Skin of body (tissue), 1 donor: ENCODE measurements at regions not wholly inside any gene's neighbourhood (a gene's known extent, or its start where the extent isn't known, plus 50 kb on each side); places are given as distances from the start of the nearest gene placed in this dataset.
"Not testable (repeated sequence)": the region's sequence is repeated elsewhere in the genome, so short reads cannot be mapped to it uniquely, and the experiment has no call there.

ENCODE experiments used
- DNase-seq: peaks from one replicate; lab custom pipeline; 2025; lab: John Stamatoyannopoulos, UW

- DNase-seq = no peak
Observed at GRCh38 chr4:148958317-148958716, 516.1 kb upstream of the NR3C2 start.

GRCh38 chr4:148955564-148956297, 513.5 kb upstream of the NR3C2 start:
- no peak for DNase-seq

GRCh38 chr4:148954011-148954749, 512.0 kb upstream of the NR3C2 start:
- no peak for DNase-seq

GRCh38 chr4:148951346-148951745, 509.1 kb upstream of the NR3C2 start:
- no peak for DNase-seq

GRCh38 chr4:148946271-148946670, 504.1 kb upstream of the NR3C2 start:
- DNase-seq = no peak

GRCh38 chr4:148944839-148945219, 502.6 kb upstream of the NR3C2 start:
- DNase-seq = no peak

- DNase-seq = peak; percentile 0
Observed at GRCh38 chr4:148944136-148944838, 502.1 kb upstream of the NR3C2 start.

- no peak for DNase-seq
Observed at GRCh38 chr4:148934926-148935578, 492.8 kb upstream of the NR3C2 start.

GRCh38 chr4:148926276-148927260, 484.4 kb upstream of the NR3C2 start:
- no peak for DNase-seq

- DNase-seq = no peak
Observed at GRCh38 chr4:148923881-148924280, 481.7 kb upstream of the NR3C2 start.

GRCh38 chr4:148922497-148922896, 480.3 kb upstream of the NR3C2 start:
- no peak for DNase-seq

GRCh38 chr4:148914734-148915133, 472.5 kb upstream of the NR3C2 start:
- DNase-seq = no peak

- no peak for DNase-seq
Observed at GRCh38 chr4:148914301-148914700, 472.1 kb upstream of the NR3C2 start.

GRCh38 chr4:148903388-148903787, 461.2 kb upstream of the NR3C2 start:
- DNase-seq = no peak

- DNase-seq = no peak
Observed at GRCh38 chr4:148901075-148901705, 459.0 kb upstream of the NR3C2 start.

- not testable (repeated sequence) for DNase-seq
Observed at GRCh38 chr4:148898139-148898538, 455.9 kb upstream of the NR3C2 start.

- no peak for DNase-seq
Observed at GRCh38 chr4:148893095-148893494, 450.9 kb upstream of the NR3C2 start.

- DNase-seq = no peak
Observed at GRCh38 chr4:148883891-148884290, 441.7 kb upstream of the NR3C2 start.

GRCh38 chr4:148883435-148883834, 441.2 kb upstream of the NR3C2 start:
- DNase-seq = no peak
